H9 (cell line): ENCODE measurements at regions not wholly inside any gene's neighbourhood (a gene's known extent, or its start where the extent isn't known, plus 50 kb on each side); places are given as distances from the start of the nearest gene placed in this dataset.

Experiments used
- DNase-seq: peaks from one replicate; pipeline ENCODE4 v3.0.0-alpha.2; 2017
- H2AFZ ChIP-seq: one replicate; pipeline ENCODE4 v1.6.1; 2013; ENCODE audit warnings: mild to moderate bottlenecking, low read length, control low read depth, moderate library complexity
- H2AK5ac ChIP-seq: 2 replicates; pipeline ENCODE4 v1.6.1; 2013; ENCODE audit warnings: low read length, control low read depth, mixed read lengths; ENCODE audit not compliant: insufficient read length
- H2BK120ac ChIP-seq: one replicate; pipeline ENCODE4 v1.6.1; 2013; ENCODE audit warnings: low read depth, mild to moderate bottlenecking, low read length, control low read depth, inconsistent platforms; ENCODE audit not compliant: poor library complexity, severe bottlenecking
- H2BK12ac ChIP-seq: 2 replicates; pipeline ENCODE4 v1.6.1; 2013; ENCODE audit warnings: low read length, control low read depth, mixed read lengths, low read depth; ENCODE audit not compliant: insufficient read length
- H2BK15ac ChIP-seq: 2 replicates; pipeline ENCODE4 v1.6.1; 2013; ENCODE audit warnings: low read depth, low read length, control low read depth
- H2BK20ac ChIP-seq: one replicate; pipeline ENCODE4 v1.6.1; 2013; ENCODE audit warnings: low read depth, mild to moderate bottlenecking, low read length, control low read depth, inconsistent platforms; ENCODE audit not compliant: poor library complexity, severe bottlenecking
- H2BK5ac ChIP-seq: 2 replicates; pipeline ENCODE4 v1.6.1; 2013; ENCODE audit warnings: low read length, control low read depth, mixed read lengths; ENCODE audit not compliant: insufficient read length
- H3K14ac ChIP-seq: 2 replicates; pipeline ENCODE4 v1.6.1; 2013; ENCODE audit warnings: low read length, control low read depth; ENCODE audit not compliant: insufficient read depth
- H3K18ac ChIP-seq: 2 replicates; pipeline ENCODE4 v1.6.1; 2013; ENCODE audit warnings: low read depth, mild to moderate bottlenecking, mixed read lengths, low read length, control low read depth; ENCODE audit not compliant: insufficient read length
- H3K23ac ChIP-seq: 2 replicates; pipeline ENCODE4 v1.6.1; 2013; ENCODE audit warnings: low read length, control low read depth, mixed read lengths, low read depth; ENCODE audit not compliant: insufficient read length
- H3K23me2 ChIP-seq: 2 replicates; pipeline ENCODE4 v1.6.1; 2013; ENCODE audit warnings: low read depth, mild to moderate bottlenecking, mixed read lengths, low read length, control low read depth; ENCODE audit not compliant: insufficient read length, poor library complexity, severe bottlenecking
- H3K27ac ChIP-seq: 2 replicates; pipeline ENCODE4 v1.5.1; 2013; ENCODE audit warnings: low read length, control low read depth, mixed read lengths, low read depth; ENCODE audit not compliant: insufficient read length
- H3K27me3 ChIP-seq: 2 replicates; pipeline ENCODE4 v1.6.1; 2013; ENCODE audit warnings: low read length, control low read depth, inconsistent platforms; ENCODE audit not compliant: insufficient read depth
- H3K4ac ChIP-seq: 2 replicates; pipeline ENCODE4 v1.6.1; 2013; ENCODE audit warnings: low read depth, mild to moderate bottlenecking, control low read depth, inconsistent platforms, low read length, moderate library complexity
- H3K4me1 ChIP-seq: 2 replicates; pipeline ENCODE4 v1.6.1; 2013; ENCODE audit warnings: low read length, control low read depth, inconsistent platforms; ENCODE audit not compliant: insufficient read depth
- H3K4me2 ChIP-seq: 2 replicates; pipeline ENCODE4 v1.6.1; 2013; ENCODE audit warnings: low read length, control low read depth, mixed read lengths; ENCODE audit not compliant: insufficient read length, insufficient read depth
- H3K56ac ChIP-seq: 2 replicates; pipeline ENCODE4 v1.6.1; 2013; ENCODE audit warnings: low read depth, mild to moderate bottlenecking, mixed read lengths, low read length, control low read depth; ENCODE audit not compliant: insufficient read length
- H3K79me1 ChIP-seq: 2 replicates; pipeline ENCODE4 v1.6.1; 2013; ENCODE audit warnings: low read depth, mild to moderate bottlenecking, moderate library complexity, low read length, control low read depth, inconsistent platforms; ENCODE audit not compliant: insufficient read depth, poor library complexity, severe bottlenecking
- H3K79me2 ChIP-seq: 2 replicates; pipeline ENCODE4 v1.6.1; 2013; ENCODE audit warnings: low read length, control low read depth, inconsistent platforms; ENCODE audit not compliant: insufficient read depth
- H3K9ac ChIP-seq: 2 replicates; pipeline ENCODE4 v1.6.1; 2013; ENCODE audit warnings: low read length, control low read depth, mixed read lengths; ENCODE audit not compliant: insufficient read length; ENCODE audit errors: extremely low read depth
- H3K9me3 ChIP-seq: one replicate; pipeline ENCODE4 v1.6.1; 2013; ENCODE audit warnings: low read depth, low read length, inconsistent platforms; ENCODE audit not compliant: control insufficient read depth
- H3T11ph ChIP-seq: one replicate; pipeline ENCODE4 v1.6.1; 2013; ENCODE audit warnings: mild to moderate bottlenecking, low read length, control low read depth, inconsistent platforms
- H4K20me1 ChIP-seq: one replicate; pipeline ENCODE4 v1.6.1; 2013; ENCODE audit not compliant: control insufficient read depth, insufficient read length, insufficient read depth
- H4K5ac ChIP-seq: 2 replicates; pipeline ENCODE4 v1.6.1; 2013; ENCODE audit warnings: low read depth, mild to moderate bottlenecking, mixed read lengths, low read length, control low read depth; ENCODE audit not compliant: insufficient read length
- H4K8ac ChIP-seq: replicated peaks from 2 replicates; pipeline ENCODE4 v1.6.1; 2013; ENCODE audit warnings: low read length, control low read depth, mixed read lengths, low read depth; ENCODE audit not compliant: insufficient read length
- H4K91ac ChIP-seq: 2 replicates; pipeline ENCODE4 v1.6.1; 2013; ENCODE audit warnings: low read depth, mild to moderate bottlenecking, moderate library complexity, mixed read lengths, low read length, control low read depth; ENCODE audit not compliant: insufficient read length
- H3K27ac Mint-ChIP-seq, 3 experiments: 2 replicates in 2 of 3; 3 replicates in 1 of 3; pipeline ENCODE4 v1.8.0; 2020 to 2021; ENCODE audit warnings: mixed read lengths in 3 of 3, mild to moderate bottlenecking in 1 of 3, moderate library complexity in 1 of 3
- H3K27me3 Mint-ChIP-seq: 2 replicates; pipeline ENCODE4 v1.8.0; 2021; ENCODE audit warnings: low read depth, mild to moderate bottlenecking, moderate library complexity, mixed read lengths
- H3K36me3 Mint-ChIP-seq, 3 experiments: 2 replicates in 2 of 3; 3 replicates in 1 of 3; pipeline ENCODE4 v1.8.0; 2020 to 2021; ENCODE audit warnings: low read depth in 3 of 3, mixed read lengths in 3 of 3; ENCODE audit not compliant: insufficient read depth in 1 of 3
- H3K4me1 Mint-ChIP-seq, 2 experiments: 2 replicates each; pipeline ENCODE4 v1.8.0; 2020; ENCODE audit warnings: mixed read lengths in 2 of 2
- H3K4me3 Mint-ChIP-seq, 2 experiments: 2 replicates in 1 of 2; 3 replicates in 1 of 2; pipeline ENCODE4 v1.8.0; 2020 to 2021; ENCODE audit warnings: mild to moderate bottlenecking in 2 of 2, mixed read lengths in 2 of 2, moderate library complexity in 1 of 2
- H3K9me3 Mint-ChIP-seq, 2 experiments: 2 replicates in 1 of 2; 3 replicates in 1 of 2; pipeline ENCODE4 v1.8.0; 2020; ENCODE audit warnings: mild to moderate bottlenecking in 2 of 2, mixed read lengths in 2 of 2, moderate library complexity in 1 of 2
- CTCF ChIP-seq: fragments of 200-600 bp; sonication (generic); conservative IDR thresholded peaks from 3 replicates; pipeline ENCODE4 v1.8.0; 2021; ENCODE audit warnings: antibody characterized with exemption, mild to moderate bottlenecking
- WGBS: extraction: QIAGEN DNeasy Blood & Tissue Kit; methylation state at CpG from one replicate; pipeline ENCODE4 v1.1.7; 2013; ENCODE audit warnings: missing lambda C conversion rate, low lambda C conversion rate, mixed read lengths; ENCODE audit not compliant: insufficient read length; ENCODE audit errors: extremely low coverage; 5-methylcytosine and 5-hydroxymethylcytosine counted together

GRCh38 chr17:68658999-68659780 is 58.0 kb upstream of the FAM20A start:
- H2BK12ac ChIP-seq, result no peak overlapping the region
- H3K14ac ChIP-seq, result no peak overlapping the region
- H3K9me3 Mint-ChIP-seq, result peaks cover 0 to 7% of the 10 kb centered on the region in 2 experiments; a peak in 2 of 5 replicates
- no peak overlapping the region for H3K56ac ChIP-seq
- peak overlapping the region; percentile 65; the same call in 1 of the 2 replicates for H2BK15ac ChIP-seq
- H2BK5ac ChIP-seq, result no peak overlapping the region
- no peak overlapping the region; a peak in 1 of 7 replicates for H3K27ac Mint-ChIP-seq
- DNase-seq, result no peak
- no peak overlapping the region for H3T11ph ChIP-seq
- H4K8ac ChIP-seq, result no peak overlapping the region
- H2BK20ac ChIP-seq, result no peak overlapping the region
- H3K27me3 Mint-ChIP-seq, result no peaks in the 10 kb centered on the region
- no peak overlapping the region for H4K91ac ChIP-seq
- no peak overlapping the region for H3K9ac ChIP-seq
- H3K36me3 Mint-ChIP-seq, result peaks cover 0 to 8% (median 0%) of the 10 kb centered on the region in 3 experiments; a peak in 2 of 7 replicates
- peaks cover 6% of the 10 kb centered on the region for H3K4me1 ChIP-seq
- no CpG with 5 or more reads among the region's 7 CpGs for WGBS
- peaks cover 26 to 30% of the 10 kb centered on the region in 2 experiments for H3K4me1 Mint-ChIP-seq
- no peak overlapping the region for H4K5ac ChIP-seq
- no peak overlapping the region for H3K4me2 ChIP-seq
- no peaks in the 10 kb centered on the region for H3K23me2 ChIP-seq
- H3K4me3 Mint-ChIP-seq, result no peak overlapping the region
- no peak overlapping the region for H3K27ac ChIP-seq
- H3K79me1 ChIP-seq, result no peaks in the 10 kb centered on the region
- no peaks in the 10 kb centered on the region for H3K9me3 ChIP-seq
- no peak overlapping the region for H3K23ac ChIP-seq
- no peaks in the 10 kb centered on the region for H3K27me3 ChIP-seq
- H2AK5ac ChIP-seq, result no peak overlapping the region
- no peak overlapping the region for H2AFZ ChIP-seq
- no peak overlapping the region for H2BK120ac ChIP-seq
- no peak overlapping the region for H3K18ac ChIP-seq
- H3K4ac ChIP-seq, result no peak overlapping the region
- H4K20me1 ChIP-seq, result no peaks in the 10 kb centered on the region
- H3K79me2 ChIP-seq, result no peaks in the 10 kb centered on the region
- TF ChIP-seq CTCF, result no peak
